IMR-90 (cell line): ENCODE measurements at regions not wholly inside any gene's neighbourhood (a gene's known extent, or its start where the extent isn't known, plus 50 kb on each side); places are given as distances from the start of the nearest gene placed in this dataset.

Experiments
- ATAC-seq: fragments of 200-7000 bp; cut with Tn5 transposase; 2 replicates; pipeline ENCODE4 v1.9.1; 2020; ENCODE audit warnings: low read depth, mild to moderate bottlenecking, moderate library complexity
- BruUV-seq: library from RNA; stranded (reverse); fragments of 400-500 nt; replicated peaks from 2 replicates; lab custom pipeline; 2021; lab: Mats Ljungman, UMichigan
- CTCF ChIA-PET: fragments of 300-600 bp; formaldehyde crosslinking; extraction: SDS; loops from one replicate; lab custom pipeline; 2021; ENCODE audit warnings: antibody characterized with exemption; lab: Yijun Ruan, JAX
- POLR2A ChIA-PET: fragments of 300-600 bp; sonication (Branson Sonifier 250); formaldehyde crosslinking; loops from one replicate; lab custom pipeline; 2022; ENCODE audit warnings: antibody characterized with exemption; ENCODE audit not compliant: unreplicated experiment; lab: Charles Lee
- DNase-seq: peaks from one replicate; pipeline ENCODE4 v3.0.0; 2013
- H2AFZ ChIP-seq: replicated peaks from 2 replicates; pipeline ENCODE3; 2013; ENCODE audit warnings: low read length, mild to moderate bottlenecking; ENCODE audit not compliant: poor library complexity
- H2AK5ac ChIP-seq: 2 replicates; pipeline ENCODE4 v1.6.1; 2013; ENCODE audit warnings: low read depth, low read length, inconsistent platforms
- H2AK9ac ChIP-seq: replicated peaks from 2 replicates; pipeline ENCODE3; 2013; ENCODE audit warnings: mild to moderate bottlenecking, low read depth, low read length, moderate library complexity; ENCODE audit not compliant: poor library complexity
- H2BK120ac ChIP-seq: 2 replicates; pipeline ENCODE4 v1.6.1; 2013; ENCODE audit warnings: low read depth, low read length, inconsistent platforms
- H2BK15ac ChIP-seq: 3 replicates; pipeline ENCODE4 v1.6.1; 2013; ENCODE audit warnings: low read depth, low read length, inconsistent platforms
- H2BK20ac ChIP-seq: 2 replicates; pipeline ENCODE4 v1.6.1; 2013; ENCODE audit warnings: low read depth, mild to moderate bottlenecking, inconsistent platforms, low read length, moderate library complexity
- H2BK5ac ChIP-seq: 2 replicates; pipeline ENCODE4 v1.6.1; 2013; ENCODE audit warnings: mild to moderate bottlenecking, low read depth, low read length, inconsistent platforms; ENCODE audit not compliant: poor library complexity, severe bottlenecking
- H3K14ac ChIP-seq: replicated peaks from 2 replicates; pipeline ENCODE4 v1.6.1; 2013; ENCODE audit warnings: low read depth, low read length, inconsistent platforms
- H3K18ac ChIP-seq: 2 replicates; pipeline ENCODE4 v1.6.1; 2013; ENCODE audit warnings: low read depth, low read length, control low read depth
- H3K23ac ChIP-seq: 2 replicates; pipeline ENCODE4 v1.6.1; 2013; ENCODE audit warnings: low read depth, low read length, inconsistent platforms
- H3K27ac ChIP-seq: 2 replicates; pipeline ENCODE4 v1.5.1; 2013; ENCODE audit warnings: mild to moderate bottlenecking, control low read depth, low read length; ENCODE audit not compliant: insufficient read depth
- H3K27me3 ChIP-seq: 2 replicates; pipeline ENCODE4 v1.6.1; 2013; ENCODE audit warnings: low read length; ENCODE audit not compliant: control insufficient read depth, insufficient read depth
- H3K36me3 ChIP-seq: 2 replicates; pipeline ENCODE4 v1.6.1; 2013; ENCODE audit warnings: low read length, mixed read lengths; ENCODE audit not compliant: control insufficient read depth, insufficient read depth
- H3K4ac ChIP-seq: 2 replicates; pipeline ENCODE4 v1.6.1; 2013; ENCODE audit warnings: low read depth, low read length, inconsistent platforms
- H3K4me1 ChIP-seq: 2 replicates; pipeline ENCODE4 v1.6.1; 2013; ENCODE audit warnings: low read length, mixed read lengths; ENCODE audit not compliant: control insufficient read depth, insufficient read depth
- H3K4me2 ChIP-seq: 2 replicates; pipeline ENCODE4 v1.6.1; 2013; ENCODE audit warnings: low read depth, mild to moderate bottlenecking, control low read depth, low read length, moderate library complexity
- H3K4me3 ChIP-seq: 2 replicates; pipeline ENCODE4 v1.5.1; 2013; ENCODE audit warnings: low read depth, mild to moderate bottlenecking, control low read depth, low read length, moderate library complexity; ENCODE audit not compliant: insufficient read depth
- H3K56ac ChIP-seq: 2 replicates; pipeline ENCODE4 v1.6.1; 2013; ENCODE audit warnings: low read length, inconsistent platforms; ENCODE audit not compliant: insufficient read depth; ENCODE audit errors: extremely low read depth
- H3K79me1 ChIP-seq, 2 experiments: 2 replicates each; pipeline ENCODE4 v1.6.1; 2013; ENCODE audit warnings: low read length in 2 of 2, inconsistent platforms in 1 of 2, low read depth in 1 of 2
- H3K9ac ChIP-seq: 2 replicates; pipeline ENCODE4 v1.6.1; 2013; ENCODE audit warnings: low read depth, low read length, control low read depth
- H3K9me1 ChIP-seq: 2 replicates; pipeline ENCODE4 v1.6.1; 2013; ENCODE audit warnings: low read length, inconsistent platforms; ENCODE audit not compliant: insufficient read depth
- H3K9me3 ChIP-seq: 2 replicates; pipeline ENCODE4 v1.6.1; 2013; ENCODE audit warnings: low read length; ENCODE audit not compliant: control insufficient read depth, insufficient read depth
- H4K20me1 ChIP-seq: 2 replicates; pipeline ENCODE4 v1.6.1; 2013; ENCODE audit warnings: low read length, inconsistent platforms; ENCODE audit not compliant: insufficient read depth
- H4K5ac ChIP-seq: 2 replicates; pipeline ENCODE4 v1.6.1; 2013; ENCODE audit warnings: mild to moderate bottlenecking, low read depth, low read length, control low read depth
- H4K8ac ChIP-seq, 2 experiments: 2 replicates each; pipeline ENCODE4 v1.6.1; 2013; ENCODE audit warnings: low read depth in 2 of 2, low read length in 2 of 2, control low read depth in 1 of 2, inconsistent platforms in 1 of 2
- H4K91ac ChIP-seq: 2 replicates; pipeline ENCODE4 v1.6.1; 2013; ENCODE audit warnings: low read depth, low read length, inconsistent platforms; ENCODE audit not compliant: insufficient read depth
- BHLHE40 ChIP-seq: fragments of 150-350 bp; IDR thresholded peaks from 2 replicates; pipeline ENCODE4 v1.6.1; 2016; ENCODE audit warnings: mild to moderate bottlenecking, low read depth, low read length
- RFX5 ChIP-seq: IDR thresholded peaks from 2 replicates; pipeline ENCODE4 v1.8.0; 2012; ENCODE audit warnings: low read depth, mild to moderate bottlenecking, low read length, moderate library complexity
- SMC3 ChIP-seq: fragments of 150-350 bp; IDR thresholded peaks from 2 replicates; pipeline ENCODE4 v1.6.1; 2016; ENCODE audit warnings: low read depth, mild to moderate bottlenecking, antibody characterized with exemption, low read length, moderate library complexity
- WGBS, 2 experiments: methylation state at CpG; one replicate each; pipeline versions ENCODE4 v1.1.5 to v1.1.7; 2013; ENCODE audit warnings: missing lambda C conversion rate in 2 of 2; ENCODE audit not compliant: insufficient read length in 1 of 2; ENCODE audit errors: extremely low coverage in 2 of 2; 5-methylcytosine and 5-hydroxymethylcytosine counted together
- dilution Hi-C: fragments of 300-500 bp; cut with HindIII; formaldehyde crosslinking; loops from one replicate; pipeline ENCODE4 v1.14.3; 2018; ENCODE audit warnings: low sequenced_read_pairs; ENCODE audit not compliant: unreplicated experiment
- in situ Hi-C: fragments of 300-500 bp; cut with MboI; formaldehyde crosslinking; loops from 3 replicates; pipeline ENCODE4 v1.14.3; 2019; ENCODE audit warnings: low sequenced_read_pairs, inconsistent platforms, mixed read lengths
- intact Hi-C: fragments of 100-400 bp; cut with micrococcal nuclease; formaldehyde crosslinking; loops from 2 replicates; pipeline ENCODE4 v1.10.0; 2022

- TF ChIP-seq SMC3 = no peak
- TF ChIP-seq BHLHE40 = no peak
- TF ChIP-seq RFX5 = no peak
- no peak overlapping the region for H3K56ac ChIP-seq
- no peak overlapping the region for H2BK5ac ChIP-seq
- H2AK9ac ChIP-seq = no peak overlapping the region
- H3K27ac ChIP-seq = no peak overlapping the region
- H3K9ac ChIP-seq = no peak overlapping the region
- no peaks in the 10 kb centered on the region for H4K20me1 ChIP-seq
- ATAC-seq (no peak), DNase-seq (no peak)
- H3K18ac ChIP-seq = no peak overlapping the region
- ChIA-PET POLR2A (no interaction called here), CTCF (no interaction called here)
- no peak overlapping the region for H3K4me2 ChIP-seq
- no peak overlapping the region for H3K23ac ChIP-seq
- no peaks in the 10 kb centered on the region for H3K27me3 ChIP-seq
- no peaks in the 10 kb centered on the region for H3K79me1 ChIP-seq
- no peaks in the 10 kb centered on the region for H3K4me1 ChIP-seq
- H3K9me1 ChIP-seq = no peaks in the 10 kb centered on the region
- no peak overlapping the region for H3K4me3 ChIP-seq
- H4K91ac ChIP-seq = no peak overlapping the region
- H3K4ac ChIP-seq = no peak overlapping the region
- peaks cover 9% of the 10 kb centered on the region for H3K9me3 ChIP-seq
- intact Hi-C loops (no loop called here), in situ Hi-C loops (no loop called here), dilution Hi-C loops (no loop called here)
- H3K36me3 ChIP-seq = no peaks in the 10 kb centered on the region
- H2BK20ac ChIP-seq = no peak overlapping the region
- H2BK15ac ChIP-seq = no peak overlapping the region
- BruUV-seq = no TSS peak
- no peak overlapping the region for H3K14ac ChIP-seq
- no peak overlapping the region for H4K8ac ChIP-seq
- no peak overlapping the region for H2AK5ac ChIP-seq
- WGBS, 2 experiments = no CpG with 5 or more reads among the region's 4 CpGs
- H2AFZ ChIP-seq = no peak overlapping the region
- H4K5ac ChIP-seq = no peak overlapping the region
- H2BK120ac ChIP-seq = no peak overlapping the region
Observed at GRCh38 chr16:8053437-8053836, 536.9 kb downstream of the TMEM114 start.
